Stimulated activated CD4-positive, alpha-beta T cell treated with anti-CD3 and anti-CD28 coated beads, Interleukin-4, amount 100 ng/mL, for 1 hour (primary cell): ENCODE measurements at regions not wholly inside any gene's neighbourhood (a gene's known extent, or its start where the extent isn't known, plus 50 kb on each side); places are given as distances from the start of the nearest gene placed in this dataset.

Experiments used
- DNase-seq: peaks from one replicate; pipeline ENCODE4 v3.0.0-alpha.2; 2020

DNA sequence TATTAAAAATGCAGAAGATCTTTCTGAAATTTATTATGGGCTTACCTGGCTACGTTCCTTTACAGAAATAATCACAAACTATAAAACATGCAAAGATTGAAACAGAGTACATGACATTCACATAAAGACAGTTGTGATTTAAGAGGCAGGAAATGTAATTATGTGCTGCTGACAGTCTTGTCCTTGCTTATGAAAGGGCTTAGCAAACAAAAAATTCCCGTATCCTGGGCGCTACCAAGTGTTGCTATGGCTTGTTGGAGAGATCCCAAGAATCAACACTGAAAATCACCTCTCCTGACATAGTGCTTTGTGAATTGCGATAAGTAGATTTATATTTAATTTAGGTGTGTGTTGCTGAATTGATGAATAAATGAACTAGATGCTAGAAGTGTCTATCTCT, 352.5 kb upstream of the C9orf72 start:
- no peak for DNase-seq

GRCh38 chr9:27929841-27930240, 356.6 kb upstream of the C9orf72 start:
- no peak for DNase-seq

GRCh38 chr9:27933210-27934025, 360.1 kb upstream of the C9orf72 start:
- no peak for DNase-seq

DNA sequence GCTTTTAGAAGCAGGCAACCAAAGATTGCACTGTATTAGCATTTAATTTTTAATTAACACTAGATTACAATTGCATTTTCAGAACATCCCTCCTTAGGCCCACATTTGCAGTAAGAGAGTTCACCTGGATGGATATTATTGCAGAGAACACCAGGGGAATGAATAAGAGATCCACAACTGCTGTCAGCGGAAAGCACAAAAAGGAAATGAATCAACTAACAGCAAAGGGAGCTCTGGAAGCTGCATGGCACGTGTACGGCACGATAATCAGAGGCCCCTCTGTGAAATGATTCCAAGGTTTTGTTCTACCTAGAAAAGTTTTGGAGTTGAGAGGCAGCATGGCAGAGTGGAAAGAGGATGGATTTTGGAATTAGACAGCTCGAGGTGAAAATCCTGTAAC, 361.2 kb upstream of the C9orf72 start:
- no peak for DNase-seq

GRCh38 chr9:27939186-27939585, 365.9 kb upstream of the C9orf72 start:
- no peak for DNase-seq

GRCh38 chr9:27940535-27940934, 367.3 kb upstream of the C9orf72 start:
- no peak for DNase-seq

DNA sequence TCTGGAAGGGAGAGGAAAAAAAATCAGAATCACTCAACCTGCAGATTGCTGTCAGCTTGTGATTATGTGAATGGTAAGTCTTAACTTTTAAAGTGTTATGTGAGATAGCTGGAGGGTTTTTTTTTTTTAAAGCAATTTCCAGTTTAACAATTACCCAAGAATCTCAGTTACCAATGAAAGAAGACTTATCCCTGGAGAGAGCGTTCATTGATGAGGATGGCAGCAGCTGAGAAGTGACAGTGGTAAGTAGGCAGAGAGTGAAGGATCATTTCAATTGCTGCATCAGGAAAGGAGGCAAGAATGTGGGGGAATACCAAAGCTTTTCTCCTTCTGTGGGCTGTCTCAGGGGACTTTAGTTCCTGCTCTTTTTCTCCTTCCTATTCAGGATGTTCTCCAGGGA, 370.2 kb upstream of the C9orf72 start:
- no peak for DNase-seq

GRCh38 chr9:27945386-27945785, 372.1 kb upstream of the C9orf72 start:
- no peak for DNase-seq

- no peak for DNase-seq
Measured at GRCh38 chr9:27950382-27950781, 377.1 kb upstream of the C9orf72 start.

DNA sequence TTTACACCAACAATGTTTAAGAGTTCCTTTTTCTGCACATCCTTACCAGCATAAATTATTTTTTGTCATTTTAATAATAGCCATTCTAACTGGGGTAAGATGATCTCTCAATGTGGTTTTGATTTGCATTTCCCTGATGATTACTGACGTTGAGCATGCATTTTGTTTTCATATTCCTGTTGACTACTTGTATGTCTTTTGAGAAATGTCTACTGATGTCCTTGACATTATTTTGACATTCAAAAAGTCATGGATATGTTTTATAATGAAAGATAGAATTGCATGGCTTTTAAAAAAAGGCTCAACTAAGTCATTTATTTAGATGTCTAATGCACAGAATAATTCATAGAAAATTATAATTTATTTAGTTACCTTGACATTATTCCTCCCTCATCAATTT, 381.6 kb upstream of the C9orf72 start:
- no peak for DNase-seq

- DNase-seq: no peak
Measured at GRCh38 chr9:27963836-27964235, 390.6 kb upstream of the C9orf72 start.

DNA sequence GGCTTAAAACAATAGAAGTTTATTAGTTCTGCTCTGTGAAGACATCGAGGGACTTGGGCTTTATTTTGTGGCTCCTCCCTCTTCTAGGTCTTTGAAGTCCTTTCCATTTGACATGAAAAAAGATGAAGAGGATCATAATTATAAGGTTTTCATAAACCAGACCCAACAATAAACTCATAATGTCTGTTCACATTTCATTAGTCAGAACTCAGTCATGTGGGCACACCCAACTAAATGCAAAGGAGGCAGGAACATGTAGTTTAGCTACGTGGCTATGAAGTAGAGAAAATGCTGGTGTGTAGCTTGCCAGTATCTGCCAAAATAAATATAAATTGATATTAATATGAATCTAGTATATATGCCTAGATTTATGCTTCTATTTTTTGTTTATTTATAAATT, 393.9 kb upstream of the C9orf72 start:
- DNase-seq: no peak

- DNase-seq: no peak
Measured at GRCh38 chr9:27977931-27978330, 404.6 kb upstream of the C9orf72 start.

GRCh38 chr9:27985714-27986113, 412.4 kb upstream of the C9orf72 start:
- DNase-seq: no peak

GRCh38 chr9:27990524-27990923, 417.2 kb upstream of the C9orf72 start:
- no peak for DNase-seq

GRCh38 chr9:27991221-27991620, 417.9 kb upstream of the C9orf72 start:
- DNase-seq: no peak

DNA sequence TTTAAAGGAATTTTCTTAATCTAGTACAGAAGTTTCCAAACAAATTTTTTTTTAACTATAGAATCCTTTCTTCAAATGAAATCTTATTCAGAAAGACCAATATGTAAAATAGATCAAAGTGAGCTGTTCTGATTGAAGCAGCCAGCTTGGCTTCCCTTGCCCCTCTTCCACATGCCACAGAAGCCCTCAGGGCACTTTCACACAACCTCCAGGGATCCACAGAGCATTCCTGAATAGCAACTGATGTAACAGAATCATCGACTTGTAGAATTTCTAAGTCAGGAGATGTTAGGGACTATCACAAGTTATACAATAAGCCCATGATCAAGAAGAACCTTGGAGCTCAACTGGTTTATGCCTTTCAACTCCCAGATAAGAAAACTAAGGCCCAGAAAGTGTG, 427.8 kb upstream of the C9orf72 start:
- DNase-seq: no peak

- DNase-seq: no peak
Measured at GRCh38 chr9:28004900-28005299, 431.6 kb upstream of the C9orf72 start.

DNA sequence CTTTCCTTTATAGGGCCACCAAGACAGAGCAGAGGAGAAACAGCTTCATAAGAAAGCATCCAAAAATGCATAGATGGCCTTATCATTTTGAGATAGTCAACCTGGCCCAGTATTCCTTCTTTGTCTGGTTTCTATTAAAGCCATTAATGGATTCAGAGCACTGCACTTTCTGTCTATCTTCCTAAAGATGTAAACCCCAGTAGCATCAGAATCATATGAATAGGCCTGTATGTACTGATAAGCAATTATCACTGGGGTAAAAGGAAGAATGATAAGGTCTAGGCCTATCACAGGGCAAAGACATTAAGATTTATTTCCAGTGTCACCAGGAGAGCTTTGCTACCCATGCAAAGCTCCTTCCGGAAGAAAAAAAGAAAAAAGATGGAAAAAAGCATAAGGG, 432.5 kb upstream of the C9orf72 start:
- no peak for DNase-seq

GRCh38 chr9:28007097-28007817, 434.0 kb upstream of the C9orf72 start:
- DNase-seq: no peak

- no peak for DNase-seq
Measured at GRCh38 chr9:28014212-28014611, 440.9 kb upstream of the C9orf72 start.

GRCh38 chr9:28024676-28025075, 451.4 kb upstream of the C9orf72 start:
- DNase-seq: no peak

- DNase-seq: no peak
Measured at GRCh38 chr9:28025186-28025585, 451.9 kb upstream of the C9orf72 start.

GRCh38 chr9:28031521-28032267, 458.4 kb upstream of the C9orf72 start:
- no peak for DNase-seq
